Cardiac muscle cell (in vitro differentiated cells and primary cell): ENCODE measurements at regions not wholly inside any gene's neighbourhood (a gene's known extent, or its start where the extent isn't known, plus 50 kb on each side); places are given as distances from the start of the nearest gene placed in this dataset.

ENCODE experiments used
- DNase-seq, 2 donors: peaks; one replicate each; pipeline versions ENCODE4 v3.0.0 to v3.0.0-alpha.2; 2010 to 2017; ENCODE audit warnings: low read depth in 1 of 2, low spot score in 1 of 2
- H3K27ac ChIP-seq: fragments of 200-600 bp; sonication (generic); 2 replicates; pipeline ENCODE4 v1.5.1; 2016
- H3K27me3 ChIP-seq: fragments of 200-600 bp; sonication (generic); 2 replicates; pipeline ENCODE4 v1.6.0; 2016; ENCODE audit warnings: control low read depth
- H3K36me3 ChIP-seq: fragments of 200-600 bp; sonication (generic); 2 replicates; pipeline ENCODE4 v1.5.1; 2016; ENCODE audit warnings: control low read depth
- H3K4me1 ChIP-seq: fragments of 200-600 bp; sonication (generic); 2 replicates; pipeline ENCODE4 v1.8.1; 2017; ENCODE audit warnings: low read depth, mild to moderate bottlenecking, mixed run types
- H3K4me3 ChIP-seq: fragments of 200-600 bp; sonication (generic); 2 replicates; pipeline ENCODE4 v1.5.1; 2016; ENCODE audit warnings: mild to moderate bottlenecking
- H3K9me3 ChIP-seq: fragments of 200-600 bp; sonication (generic); 2 replicates; pipeline ENCODE4 v1.5.1; 2017; ENCODE audit warnings: low read depth, mild to moderate bottlenecking, control low read depth
- TF ChIP-seq, protein P1 (sequence below): IDR thresholded peaks from 2 replicates; pipeline ENCODE4 v1.5.1; 2012; ENCODE audit warnings: low read depth, mild to moderate bottlenecking, low read length

DNA sequence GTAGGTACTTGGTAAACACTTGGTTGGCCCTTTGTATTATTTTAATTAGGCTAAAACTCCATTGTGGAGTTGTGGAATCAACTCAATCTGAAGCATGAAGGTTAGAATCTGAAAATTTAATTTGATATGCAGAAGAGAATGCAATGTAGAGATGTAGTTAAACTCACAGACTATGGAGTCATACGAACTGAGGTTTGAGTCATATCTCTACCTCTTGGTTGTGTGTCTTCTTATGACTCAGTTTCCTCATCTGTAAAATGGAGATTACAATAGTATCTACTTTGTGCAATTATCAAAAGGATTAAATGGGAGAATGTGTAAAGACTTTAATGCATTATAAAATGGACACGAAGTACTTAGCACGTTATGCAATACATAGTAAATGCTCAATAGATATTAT lies 146.0 kb upstream of the IFNG-AS1 start:
- Histone ChIP-seq H3K27me3 (no peaks in the 10 kb centered on the region), H3K36me3 (no peaks in the 10 kb centered on the region), H3K27ac (no peak overlapping the region), H3K4me1 (no peaks in the 10 kb centered on the region), H3K4me3 (no peak overlapping the region), H3K9me3 (no peaks in the 10 kb centered on the region)
- no peak for DNase-seq
- TF ChIP-seq, protein P1, sequence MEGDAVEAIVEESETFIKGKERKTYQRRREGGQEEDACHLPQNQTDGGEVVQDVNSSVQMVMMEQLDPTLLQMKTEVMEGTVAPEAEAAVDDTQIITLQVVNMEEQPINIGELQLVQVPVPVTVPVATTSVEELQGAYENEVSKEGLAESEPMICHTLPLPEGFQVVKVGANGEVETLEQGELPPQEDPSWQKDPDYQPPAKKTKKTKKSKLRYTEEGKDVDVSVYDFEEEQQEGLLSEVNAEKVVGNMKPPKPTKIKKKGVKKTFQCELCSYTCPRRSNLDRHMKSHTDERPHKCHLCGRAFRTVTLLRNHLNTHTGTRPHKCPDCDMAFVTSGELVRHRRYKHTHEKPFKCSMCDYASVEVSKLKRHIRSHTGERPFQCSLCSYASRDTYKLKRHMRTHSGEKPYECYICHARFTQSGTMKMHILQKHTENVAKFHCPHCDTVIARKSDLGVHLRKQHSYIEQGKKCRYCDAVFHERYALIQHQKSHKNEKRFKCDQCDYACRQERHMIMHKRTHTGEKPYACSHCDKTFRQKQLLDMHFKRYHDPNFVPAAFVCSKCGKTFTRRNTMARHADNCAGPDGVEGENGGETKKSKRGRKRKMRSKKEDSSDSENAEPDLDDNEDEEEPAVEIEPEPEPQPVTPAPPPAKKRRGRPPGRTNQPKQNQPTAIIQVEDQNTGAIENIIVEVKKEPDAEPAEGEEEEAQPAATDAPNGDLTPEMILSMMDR, result no peak

DNA sequence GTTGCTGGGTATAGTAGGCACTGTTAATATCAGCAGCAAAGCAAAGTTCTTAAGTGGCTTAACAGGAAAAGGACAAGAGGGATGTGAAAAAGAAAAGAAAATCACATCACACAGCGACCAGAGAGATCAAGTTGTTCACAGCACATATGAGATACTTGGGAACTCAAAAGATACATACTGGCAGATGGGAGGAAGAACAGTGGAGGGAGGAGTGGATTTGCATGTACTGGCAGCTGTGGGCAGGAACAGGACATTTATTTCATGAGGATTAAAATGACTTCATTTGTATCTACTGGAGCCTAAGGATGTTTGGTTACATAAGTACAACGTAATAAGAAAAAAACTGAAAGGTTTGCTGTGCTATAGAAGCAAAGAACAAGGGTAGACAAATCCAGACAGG lies 136.5 kb upstream of the IFNG-AS1 start:
- Histone ChIP-seq H3K27me3 (no peaks in the 10 kb centered on the region), H3K36me3 (no peaks in the 10 kb centered on the region), H3K4me3 (no peak overlapping the region), H3K9me3 (no peaks in the 10 kb centered on the region), H3K27ac (no peak overlapping the region), H3K4me1 (no peaks in the 10 kb centered on the region)
- no peak for DNase-seq
- TF ChIP-seq, protein P1, result no peak

DNA sequence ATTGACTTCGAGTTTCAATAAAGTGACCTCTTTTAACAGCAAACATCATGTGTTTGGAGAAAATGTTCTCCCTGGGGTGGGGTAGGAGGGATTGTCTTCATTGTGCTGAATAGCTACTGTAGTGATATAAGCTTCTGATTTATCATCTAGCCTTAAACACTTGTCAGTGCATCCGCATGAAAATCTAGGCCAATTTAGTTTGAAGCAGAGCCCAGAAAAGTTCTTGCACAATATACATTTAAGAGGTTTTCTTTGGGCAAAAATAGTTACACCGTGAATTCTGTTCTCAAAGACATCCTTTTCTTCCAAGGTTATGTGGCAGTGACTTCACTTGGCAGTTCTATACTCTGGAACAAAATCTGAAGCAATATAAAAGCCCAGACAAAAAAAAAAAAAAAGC lies 136.0 kb upstream of the IFNG-AS1 start:
- Histone ChIP-seq H3K27me3 (no peaks in the 10 kb centered on the region), H3K9me3 (no peaks in the 10 kb centered on the region), H3K36me3 (no peaks in the 10 kb centered on the region), H3K27ac (no peak overlapping the region), H3K4me3 (no peak overlapping the region), H3K4me1 (no peaks in the 10 kb centered on the region)
- peak in 1 of 2 donors; percentile 58 for DNase-seq
- TF ChIP-seq, protein P1, result no peak

DNA sequence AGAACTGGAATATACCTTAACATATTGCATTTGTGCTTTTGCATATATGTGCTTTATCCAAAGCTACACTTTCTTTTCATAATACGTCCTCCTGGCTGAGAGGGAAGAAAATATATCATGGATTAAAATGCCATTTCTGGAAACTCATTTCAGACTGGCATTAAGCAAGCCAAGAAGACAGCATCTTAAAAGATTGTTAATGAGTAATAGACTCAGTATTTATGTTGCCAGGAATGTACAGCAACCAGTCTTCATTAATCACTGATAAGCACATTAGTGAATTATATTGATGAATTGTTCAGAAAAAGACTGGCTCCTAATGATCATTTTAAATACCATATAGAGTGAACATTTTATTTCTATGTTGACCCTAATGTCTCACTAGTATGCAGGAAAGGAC lies 134.9 kb upstream of the IFNG-AS1 start:
- Histone ChIP-seq H3K27me3 (no peaks in the 10 kb centered on the region), H3K4me3 (no peak overlapping the region), H3K4me1 (no peaks in the 10 kb centered on the region), H3K27ac (no peak overlapping the region), H3K9me3 (no peaks in the 10 kb centered on the region), H3K36me3 (no peaks in the 10 kb centered on the region)
- TF ChIP-seq, protein P1, result no peak
- no peak for DNase-seq

DNA sequence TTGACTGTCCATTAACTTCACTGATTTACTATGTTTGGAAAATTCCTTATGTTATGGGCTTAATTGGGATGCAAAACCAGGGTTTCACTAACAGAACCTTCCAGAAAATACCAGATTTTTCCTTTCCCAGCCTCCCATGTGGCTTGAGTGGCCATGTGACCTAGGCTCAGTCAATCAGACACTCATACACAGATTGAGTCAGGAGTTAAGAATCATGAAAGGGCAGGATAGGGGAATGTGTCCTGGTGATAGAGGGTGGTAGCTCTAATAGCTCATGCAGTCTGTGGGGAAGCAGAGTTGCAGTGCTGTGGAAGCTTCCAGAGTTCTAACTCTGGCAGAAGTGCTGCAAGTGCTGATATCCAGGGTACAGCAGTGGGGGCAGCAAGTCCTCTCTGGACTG lies 134.1 kb upstream of the IFNG-AS1 start:
- H3K27me3 ChIP-seq, result no peaks in the 10 kb centered on the region
- H3K4me1 ChIP-seq, result no peaks in the 10 kb centered on the region
- H3K4me3 ChIP-seq, result no peak overlapping the region
- no peak for DNase-seq
- TF ChIP-seq, protein P1, result no peak
- no peaks in the 10 kb centered on the region for H3K9me3 ChIP-seq
- no peaks in the 10 kb centered on the region for H3K36me3 ChIP-seq
- no peak overlapping the region for H3K27ac ChIP-seq

DNA sequence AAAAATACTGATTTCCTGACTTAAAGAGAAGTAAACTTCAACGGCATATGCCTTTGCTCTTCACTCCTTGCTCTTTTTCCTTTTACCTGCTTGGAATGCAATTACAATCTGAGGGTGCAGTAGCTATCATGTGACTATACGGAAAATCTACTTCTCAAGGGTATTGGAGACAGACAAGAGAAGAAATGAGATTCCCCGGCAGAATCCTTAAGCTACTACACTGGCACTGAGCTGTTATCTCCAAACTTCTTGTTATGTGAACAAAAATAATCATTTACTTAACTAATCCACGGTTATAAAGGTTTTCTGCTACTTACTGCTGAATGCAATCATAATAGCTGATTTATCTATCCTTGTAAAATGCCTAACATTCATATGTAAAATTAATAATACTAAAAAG lies 118.0 kb upstream of the IFNG-AS1 start:
- H3K36me3 ChIP-seq, result no peaks in the 10 kb centered on the region
- H3K4me3 ChIP-seq, result no peak overlapping the region
- TF ChIP-seq, protein P1, result no peak
- H3K4me1 ChIP-seq, result peaks cover 3% of the 10 kb centered on the region
- no peak overlapping the region for H3K27ac ChIP-seq
- no peaks in the 10 kb centered on the region for H3K9me3 ChIP-seq
- DNase-seq, result no peak
- H3K27me3 ChIP-seq, result no peaks in the 10 kb centered on the region
